ENCODE measurements at regions not wholly inside any gene's neighbourhood (a gene's known extent, or its start where the extent isn't known, plus 50 kb on each side); places are given as distances from the start of the nearest gene placed in this dataset.

DNA sequence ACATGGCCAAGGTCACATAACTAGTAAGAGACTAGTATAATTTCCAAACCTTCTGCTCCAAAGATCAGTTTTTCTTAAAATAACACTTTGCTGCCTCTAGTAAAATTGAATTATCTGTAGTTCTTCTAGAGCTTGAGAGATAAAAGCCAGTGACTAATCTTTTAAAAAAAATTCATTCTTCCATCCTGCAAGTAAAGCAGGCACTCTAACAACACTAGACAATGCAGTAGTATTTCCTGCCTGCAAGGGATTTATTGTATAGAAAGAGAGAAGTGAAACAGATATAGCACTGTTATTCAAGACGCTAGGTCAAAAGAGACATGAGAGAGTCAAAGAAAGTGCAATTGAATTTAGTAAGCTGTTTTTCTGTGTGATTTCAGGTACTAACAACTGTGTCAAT, 159.5 kb upstream of the TBC1D5 start:
- TF ChIP-seq, protein P1, sequence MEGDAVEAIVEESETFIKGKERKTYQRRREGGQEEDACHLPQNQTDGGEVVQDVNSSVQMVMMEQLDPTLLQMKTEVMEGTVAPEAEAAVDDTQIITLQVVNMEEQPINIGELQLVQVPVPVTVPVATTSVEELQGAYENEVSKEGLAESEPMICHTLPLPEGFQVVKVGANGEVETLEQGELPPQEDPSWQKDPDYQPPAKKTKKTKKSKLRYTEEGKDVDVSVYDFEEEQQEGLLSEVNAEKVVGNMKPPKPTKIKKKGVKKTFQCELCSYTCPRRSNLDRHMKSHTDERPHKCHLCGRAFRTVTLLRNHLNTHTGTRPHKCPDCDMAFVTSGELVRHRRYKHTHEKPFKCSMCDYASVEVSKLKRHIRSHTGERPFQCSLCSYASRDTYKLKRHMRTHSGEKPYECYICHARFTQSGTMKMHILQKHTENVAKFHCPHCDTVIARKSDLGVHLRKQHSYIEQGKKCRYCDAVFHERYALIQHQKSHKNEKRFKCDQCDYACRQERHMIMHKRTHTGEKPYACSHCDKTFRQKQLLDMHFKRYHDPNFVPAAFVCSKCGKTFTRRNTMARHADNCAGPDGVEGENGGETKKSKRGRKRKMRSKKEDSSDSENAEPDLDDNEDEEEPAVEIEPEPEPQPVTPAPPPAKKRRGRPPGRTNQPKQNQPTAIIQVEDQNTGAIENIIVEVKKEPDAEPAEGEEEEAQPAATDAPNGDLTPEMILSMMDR (IDR thresholded peaks at IDR 0.05): no peak
- no peak for TF ChIP-seq POLR2AphosphoS5 (IDR thresholded peaks at IDR 0.05)
- TF ChIP-seq POLR2A (IDR thresholded peaks at IDR 0.05): no peak
- no peak for TF ChIP-seq EP300 (IDR thresholded peaks at IDR 0.05)
- H3K27me3 ChIP-seq: no peaks in the 10 kb centered on the region
- H3K4me3 ChIP-seq: no peak overlapping the region
- H3K36me3 ChIP-seq: no peaks in the 10 kb centered on the region
- 14% methylated on average over 1 of the region's 1 CpG for WGBS
- no peak overlapping the region for H3K27ac ChIP-seq
- no peaks in the 10 kb centered on the region for H3K9me3 ChIP-seq
- no peak for DNase-seq (ENCODE audit: low spot score in 2 of 2)
- no peaks in the 10 kb centered on the region for H3K4me1 ChIP-seq

DNA sequence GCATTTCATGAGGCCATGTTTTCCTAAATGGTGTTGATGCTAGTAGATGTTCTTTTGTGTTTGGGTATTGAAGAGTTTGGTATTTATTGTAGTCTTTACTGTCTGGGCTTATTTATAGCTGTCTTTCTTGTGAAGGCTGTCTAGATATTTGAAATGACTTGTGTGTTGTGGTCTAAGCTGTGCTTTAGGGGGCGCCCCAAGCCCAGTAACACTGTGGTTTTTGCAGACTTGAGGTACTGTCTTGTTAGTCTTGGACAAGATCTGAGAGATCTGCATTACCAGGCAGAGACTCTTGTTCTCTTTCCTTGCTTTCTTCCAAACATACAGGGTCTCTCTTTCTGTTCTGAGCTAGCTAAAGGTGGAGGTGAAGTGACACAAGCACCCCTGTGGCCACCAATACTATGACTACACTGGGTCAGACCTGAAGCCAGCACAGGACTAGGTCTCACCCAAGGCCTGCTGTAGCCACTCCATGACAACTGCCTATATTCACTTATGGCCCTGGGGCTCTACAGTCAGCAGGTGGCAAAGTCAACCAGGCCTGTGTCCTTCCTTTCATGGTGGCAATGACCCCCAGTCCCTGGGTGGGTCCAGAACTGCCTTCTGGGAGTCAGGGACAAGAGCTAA, 152.1 kb upstream of the TBC1D5 start:
- Histone ChIP-seq H3K36me3 (no peaks in the 10 kb centered on the region), H3K9me3 (no peaks in the 10 kb centered on the region), H3K4me1 (no peaks in the 10 kb centered on the region), H3K27ac (no peak overlapping the region), H3K27me3 (no peaks in the 10 kb centered on the region), H3K4me3 (no peak overlapping the region)
- 18% methylated on average over 1 of the region's 1 CpG for WGBS
- DNase-seq (ENCODE audit: low spot score in 2 of 2): no peak
- TF ChIP-seq EP300 (IDR thresholded peaks at IDR 0.05) (no peak), POLR2A (IDR thresholded peaks at IDR 0.05) (no peak), POLR2AphosphoS5 (IDR thresholded peaks at IDR 0.05) (no peak)
- TF ChIP-seq, protein P1 (IDR thresholded peaks at IDR 0.05): no peak

DNA sequence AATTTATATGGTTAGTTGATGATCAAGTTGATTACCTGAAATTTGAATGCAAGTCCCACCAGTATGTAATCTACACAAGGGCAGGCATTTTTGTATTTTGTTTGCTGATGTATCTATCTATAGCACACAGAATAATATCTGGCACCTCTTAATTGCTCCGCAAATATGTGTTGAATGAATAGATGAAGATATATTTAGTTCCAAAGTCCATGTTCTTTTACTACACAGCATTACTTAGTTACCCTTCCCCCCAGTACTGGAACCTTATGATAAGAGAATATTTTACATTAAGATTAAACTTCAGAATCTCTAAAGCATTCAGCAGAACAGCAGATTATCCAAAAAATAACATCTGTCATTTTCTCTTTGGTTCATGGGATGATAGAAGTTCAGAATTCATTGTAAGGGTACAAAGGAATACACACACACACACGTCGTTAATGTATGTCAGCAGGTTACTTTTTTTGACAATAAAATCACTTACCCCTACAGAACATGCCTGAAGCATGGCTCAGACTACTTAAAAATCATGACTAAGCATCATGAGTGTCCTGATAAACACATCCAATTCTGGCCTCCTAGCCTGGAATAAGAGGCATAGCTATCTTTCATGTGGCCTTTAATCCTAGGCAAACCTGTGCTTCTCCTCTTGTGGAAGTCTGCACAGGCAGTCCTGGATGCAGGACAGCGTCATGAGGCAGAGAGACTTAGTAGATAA, 148.9 kb upstream of the TBC1D5 start:
- TF ChIP-seq POLR2AphosphoS5 (IDR thresholded peaks at IDR 0.05): no peak
- TF ChIP-seq, protein P1 (IDR thresholded peaks at IDR 0.05): no peak
- TF ChIP-seq EP300 (IDR thresholded peaks at IDR 0.05): no peak
- TF ChIP-seq POLR2A (IDR thresholded peaks at IDR 0.05): no peak
- 82% methylated on average over 4 of the region's 4 CpGs for WGBS
- H3K27ac ChIP-seq: no peak overlapping the region
- no peak for DNase-seq (ENCODE audit: low spot score in 2 of 2)
- no peak overlapping the region for H3K4me3 ChIP-seq
- H3K4me1 ChIP-seq: no peaks in the 10 kb centered on the region
- H3K36me3 ChIP-seq: no peaks in the 10 kb centered on the region
- H3K9me3 ChIP-seq: no peaks in the 10 kb centered on the region
- no peaks in the 10 kb centered on the region for H3K27me3 ChIP-seq

DNA sequence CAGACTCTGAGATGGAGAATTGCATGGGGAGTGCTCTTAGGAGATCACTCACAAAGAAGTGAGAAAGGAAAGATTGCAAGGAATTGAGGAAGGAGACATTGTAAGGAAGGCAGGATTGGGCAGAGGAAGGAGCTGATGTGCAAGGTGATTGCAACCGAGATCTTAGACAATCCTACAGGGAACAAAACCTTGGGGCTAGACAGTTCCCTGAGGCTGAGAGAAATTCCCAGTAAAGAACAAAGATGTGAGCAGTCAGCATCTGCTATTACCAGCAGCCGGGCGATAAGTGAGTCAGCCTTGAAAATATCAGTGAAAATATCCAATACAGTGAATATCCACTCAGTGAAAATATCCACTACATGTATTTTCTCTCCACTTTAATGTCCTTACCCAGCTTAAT, 143.6 kb upstream of the TBC1D5 start:
- no peak for DNase-seq (ENCODE audit: low spot score in 2 of 2)
- WGBS: 81% methylated on average over 3 of the region's 3 CpGs
- H3K9me3 ChIP-seq: no peaks in the 10 kb centered on the region
- no peaks in the 10 kb centered on the region for H3K27me3 ChIP-seq
- H3K4me3 ChIP-seq: no peak overlapping the region
- no peak overlapping the region for H3K27ac ChIP-seq
- no peaks in the 10 kb centered on the region for H3K36me3 ChIP-seq
- no peak for TF ChIP-seq POLR2A (IDR thresholded peaks at IDR 0.05)
- TF ChIP-seq POLR2AphosphoS5 (IDR thresholded peaks at IDR 0.05): no peak
- TF ChIP-seq, protein P1 (IDR thresholded peaks at IDR 0.05): no peak
- TF ChIP-seq EP300 (IDR thresholded peaks at IDR 0.05): no peak
- H3K4me1 ChIP-seq: no peaks in the 10 kb centered on the region

DNA sequence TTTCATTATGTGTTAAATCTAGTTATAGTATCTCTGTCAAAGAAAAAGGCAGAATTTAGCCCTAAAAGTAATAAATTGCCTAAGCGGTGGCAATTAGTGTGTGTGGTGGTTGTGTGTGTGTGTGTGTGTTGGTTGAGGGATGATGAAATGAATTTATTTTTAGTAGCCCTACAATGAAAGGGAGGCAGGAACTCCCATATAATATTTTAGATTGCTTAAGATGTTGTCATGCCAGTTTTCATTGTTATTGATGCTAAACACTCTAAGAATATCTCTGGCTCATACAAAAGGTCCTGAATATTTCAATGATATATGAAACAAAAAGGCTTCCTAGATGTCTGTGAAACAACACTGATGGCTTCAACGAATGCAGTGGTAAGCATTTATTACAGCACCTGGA, 140.6 kb upstream of the TBC1D5 start:
- no peak for DNase-seq (ENCODE audit: low spot score in 2 of 2)
- Histone ChIP-seq H3K9me3 (no peaks in the 10 kb centered on the region), H3K4me1 (no peaks in the 10 kb centered on the region), H3K27ac (no peak overlapping the region), H3K36me3 (no peaks in the 10 kb centered on the region), H3K4me3 (no peak overlapping the region), H3K27me3 (no peaks in the 10 kb centered on the region)
- WGBS: 75% methylated on average over 2 of the region's 2 CpGs
- no peak for TF ChIP-seq POLR2AphosphoS5 (IDR thresholded peaks at IDR 0.05)
- TF ChIP-seq, protein P1 (IDR thresholded peaks at IDR 0.05): no peak
- TF ChIP-seq POLR2A (IDR thresholded peaks at IDR 0.05): no peak
- TF ChIP-seq EP300 (IDR thresholded peaks at IDR 0.05): no peak

All from suprapubic skin (tissue), 4 donors.